HG03342 (cell line): ENCODE measurements at regions not wholly inside any gene's neighbourhood (a gene's known extent, or its start where the extent isn't known, plus 50 kb on each side); places are given as distances from the start of the nearest gene placed in this dataset.
A peak's percentile ranks its signal among the peaks of the same experiment; 100 is the strongest.

Source experiments
- ATAC-seq: cut with Tn5 transposase; IDR thresholded peaks from one replicate; pipeline ENCODE4 v1.9.1; 2021; ENCODE audit warnings: mild to moderate bottlenecking, moderate library complexity; ENCODE audit not compliant: unreplicated experiment

- ATAC-seq: no peak
Measured at GRCh38 chr17:69605571-69605970, 191.1 kb downstream of the MAP2K6 start.

- no peak for ATAC-seq
Measured at GRCh38 chr17:69606142-69606800, 191.8 kb downstream of the MAP2K6 start.

GRCh38 chr17:69607162-69607834 lies 192.8 kb downstream of the MAP2K6 start:
- ATAC-seq: peak; percentile 87

- ATAC-seq: no peak
Measured at GRCh38 chr17:69608141-69608540, 193.6 kb downstream of the MAP2K6 start.

- ATAC-seq: no peak
Measured at GRCh38 chr17:69608808-69609472, 194.4 kb downstream of the MAP2K6 start.

- no peak for ATAC-seq
Measured at GRCh38 chr17:69609473-69610305, 195.2 kb downstream of the MAP2K6 start.

DNA sequence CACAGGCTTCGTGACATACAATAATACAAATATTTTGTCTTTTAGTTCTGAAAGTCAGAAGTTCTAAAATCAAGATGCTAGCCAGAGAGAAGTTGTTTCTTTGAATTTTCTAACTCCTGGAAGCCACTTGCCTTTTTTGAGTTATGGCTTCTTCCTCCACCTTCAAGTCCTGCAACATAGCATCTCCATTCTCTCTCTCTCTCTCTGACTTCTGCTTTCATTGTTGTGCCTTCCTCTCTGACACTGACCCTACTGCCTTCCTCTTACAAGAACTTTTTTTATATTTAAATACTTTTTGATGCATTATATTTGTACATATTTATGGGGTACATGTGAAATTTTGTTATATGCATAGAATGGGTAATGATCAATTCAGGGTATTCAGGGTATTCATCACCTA lies 205.9 kb downstream of the MAP2K6 start:
- no peak for ATAC-seq

- no peak for ATAC-seq
Measured at GRCh38 chr17:69625474-69625873, 211.0 kb downstream of the MAP2K6 start.

DNA sequence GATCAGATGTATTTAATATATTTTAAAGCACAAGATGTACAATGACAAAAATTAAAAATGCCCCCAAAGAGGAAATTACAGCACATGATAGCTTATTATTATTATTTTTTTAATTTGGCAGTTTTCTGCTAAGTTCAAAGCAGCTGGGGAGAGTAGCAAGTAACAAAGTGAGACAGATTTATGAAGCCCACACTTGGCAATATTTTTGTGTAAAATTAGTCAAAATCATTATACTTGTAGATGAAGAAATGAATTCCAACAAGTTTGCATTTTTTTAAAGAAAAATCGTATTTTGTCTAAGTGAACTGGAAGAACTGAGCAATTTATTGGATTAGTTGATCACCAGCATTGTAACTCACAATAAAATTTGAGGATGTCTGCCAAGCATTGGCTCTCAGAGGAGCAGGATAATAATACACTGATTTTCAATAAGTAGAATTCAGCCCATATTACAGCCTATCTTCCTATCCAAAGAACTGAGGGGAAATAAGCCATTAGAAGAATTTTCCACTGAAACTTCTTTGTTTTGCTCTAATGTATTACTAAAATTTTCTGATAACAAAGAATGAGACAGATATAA lies 215.6 kb downstream of the MAP2K6 start:
- no peak for ATAC-seq

DNA sequence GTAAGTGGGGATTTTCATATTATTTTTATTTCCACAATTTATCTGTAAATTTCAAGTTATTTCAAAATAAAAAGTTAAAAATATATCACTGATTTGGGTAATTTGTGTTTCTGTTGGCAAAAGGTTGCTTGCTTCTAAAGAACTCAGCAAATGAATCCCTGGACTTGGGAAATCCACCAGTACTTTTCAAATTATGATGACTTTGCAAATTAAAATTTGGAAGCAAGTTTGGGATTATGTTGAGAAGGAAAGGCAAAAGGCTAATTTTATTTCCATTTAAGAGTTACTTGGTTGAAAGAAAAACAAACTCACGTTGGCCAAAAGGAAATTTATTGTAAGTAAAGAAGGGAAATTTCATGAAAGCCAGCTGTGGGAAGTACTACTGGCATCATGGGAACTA lies 220.3 kb downstream of the MAP2K6 start:
- no peak for ATAC-seq

DNA sequence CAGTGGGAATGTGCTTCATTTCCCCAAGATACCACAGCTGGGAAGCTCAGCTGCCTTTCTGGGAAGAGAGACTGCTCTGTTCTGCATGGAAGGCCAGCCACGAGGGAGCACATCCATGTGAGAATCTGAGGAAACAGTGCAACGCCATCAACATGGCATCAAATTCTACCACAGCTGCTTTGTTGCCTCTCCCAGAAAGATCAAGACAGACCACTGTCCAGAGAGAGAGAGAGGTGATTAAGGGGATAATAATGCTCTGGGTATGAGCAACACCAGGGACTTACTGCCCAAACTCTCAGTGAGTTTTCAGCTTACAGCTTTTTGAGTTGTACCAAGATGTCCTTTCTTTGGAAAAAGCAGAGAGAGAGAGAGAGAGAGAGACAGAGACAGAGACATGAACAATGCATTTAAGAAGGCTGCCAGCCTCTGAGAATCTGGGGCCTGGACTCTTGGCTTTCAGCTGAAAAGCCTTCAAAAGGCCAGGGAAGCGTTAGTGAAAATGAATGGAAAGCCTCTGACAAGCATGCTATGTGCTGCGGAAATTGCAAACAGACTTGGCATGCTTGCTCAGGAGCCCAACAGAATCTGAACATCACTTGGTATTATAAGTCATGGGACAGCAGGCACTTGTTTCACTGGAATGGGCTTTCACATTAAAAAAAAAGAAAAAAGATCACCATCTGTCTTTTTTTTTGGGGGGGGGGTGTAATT lies 223.1 kb downstream of the MAP2K6 start:
- ATAC-seq: no peak

DNA sequence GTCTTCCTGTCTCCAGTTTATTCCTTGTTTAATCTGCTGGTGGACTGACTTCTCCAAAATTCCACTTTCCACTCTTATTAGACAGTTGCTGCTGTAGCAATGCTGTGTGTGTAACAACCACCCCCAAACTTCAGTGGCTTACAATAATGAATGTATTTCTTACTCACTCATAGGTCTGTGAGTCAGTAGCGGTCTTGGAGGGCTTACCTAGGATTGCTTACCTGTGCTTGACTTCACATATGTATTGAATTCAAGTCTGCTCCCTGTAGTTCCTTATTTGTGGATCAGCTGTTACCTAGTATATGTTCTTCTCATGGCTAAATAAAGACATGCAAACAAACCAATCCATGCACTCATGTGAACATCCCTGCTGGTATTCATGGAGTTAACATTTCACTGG lies 224.6 kb downstream of the MAP2K6 start:
- no peak for ATAC-seq

GRCh38 chr17:69640073-69640472 lies 225.6 kb downstream of the MAP2K6 start:
- no peak for ATAC-seq

- ATAC-seq: no peak
Measured at GRCh38 chr17:69643686-69644085, 229.2 kb downstream of the MAP2K6 start.

DNA sequence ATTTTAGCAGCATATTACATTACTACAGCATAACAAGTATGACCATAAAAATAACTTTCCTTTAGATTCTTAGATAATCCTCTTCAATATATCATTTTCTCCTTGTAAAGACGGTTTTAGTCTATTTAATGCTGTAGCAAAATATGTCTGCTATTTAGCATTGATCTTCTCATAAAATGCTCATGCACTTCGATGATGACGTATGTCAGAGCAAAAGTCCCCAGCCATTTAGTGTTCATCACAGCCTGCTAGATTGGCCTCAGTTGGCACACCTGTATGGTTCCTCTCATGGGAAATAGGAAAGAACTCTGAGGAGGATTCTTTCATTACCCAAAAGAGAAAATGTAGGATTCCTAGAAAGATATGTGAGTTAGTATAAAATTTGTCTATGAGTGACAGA lies 232.2 kb downstream of the MAP2K6 start:
- no peak for ATAC-seq

DNA sequence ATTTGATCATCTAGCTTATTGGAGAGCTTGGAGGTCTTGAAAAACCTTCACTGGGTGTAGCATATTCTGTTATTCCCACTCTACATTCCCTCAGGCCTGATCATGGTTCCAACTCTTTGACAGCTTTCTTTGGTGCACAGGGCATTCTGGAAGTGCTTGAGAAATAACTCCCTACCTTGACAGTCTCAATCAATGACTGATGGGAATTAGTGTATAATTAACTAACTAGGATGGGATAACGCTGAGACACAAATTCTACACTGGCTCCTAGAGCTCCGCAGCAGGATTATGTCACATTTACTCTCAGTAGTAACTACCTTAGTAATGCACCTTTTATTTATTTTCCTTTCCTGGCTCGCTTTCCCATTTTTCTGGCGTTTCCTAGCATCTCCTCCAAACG lies 236.4 kb downstream of the MAP2K6 start:
- no peak for ATAC-seq

DNA sequence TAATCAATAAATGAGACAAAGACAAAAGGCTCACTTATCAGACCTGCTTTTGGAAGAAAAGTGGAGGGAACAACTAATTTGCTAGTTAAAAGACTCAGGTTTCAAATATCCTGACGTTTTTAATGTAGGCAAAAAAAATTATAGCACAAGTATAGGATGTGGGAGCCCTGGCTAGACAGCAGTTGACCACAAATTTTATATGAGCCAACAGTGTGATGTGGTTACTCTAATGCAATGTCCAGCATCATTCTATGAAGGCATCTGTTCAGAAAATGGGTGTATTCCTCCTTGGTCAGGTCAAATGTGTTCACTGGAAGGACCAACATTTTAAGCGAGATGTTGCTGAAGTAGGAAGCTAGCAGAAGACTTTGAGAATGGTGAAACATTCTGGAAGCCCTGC lies 237.4 kb downstream of the MAP2K6 start:
- ATAC-seq: no peak

GRCh38 chr17:69654981-69655855 lies 240.7 kb downstream of the MAP2K6 start:
- ATAC-seq: no peak

DNA sequence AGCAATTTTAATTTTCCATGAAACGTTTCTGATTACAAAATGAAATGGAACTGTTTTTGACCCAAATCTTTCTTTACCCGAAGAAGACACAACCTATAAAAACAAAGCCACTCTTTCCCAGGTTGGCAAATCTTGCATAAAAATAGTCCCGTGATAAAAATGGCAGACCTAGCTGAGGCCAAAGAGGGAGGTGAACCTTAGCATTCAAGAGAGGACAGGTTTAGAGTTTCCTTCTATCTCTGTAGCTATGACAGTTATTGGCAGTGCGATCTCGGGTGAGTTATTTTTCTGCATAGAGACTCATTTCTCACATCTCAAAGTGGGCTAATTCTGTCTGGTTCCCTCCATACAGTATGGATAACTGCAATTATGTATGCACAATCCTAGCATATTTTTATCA lies 241.4 kb downstream of the MAP2K6 start:
- ATAC-seq: no peak
